Breast epithelium (tissue), 3 donors: ENCODE measurements at regions not wholly inside any gene's neighbourhood (a gene's known extent, or its start where the extent isn't known, plus 50 kb on each side); places are given as distances from the start of the nearest gene placed in this dataset.

Experiments
- POLR2A ChIP-seq: fragments of 450-650 bp; IDR thresholded peaks from one replicate; pipeline ENCODE4 v1.6.1; 2016; ENCODE audit warnings: antibody characterized with exemption, mild to moderate bottlenecking, moderate library complexity
- POLR2AphosphoS5 ChIP-seq, 3 donors: sonication (generic); formaldehyde crosslinking; IDR thresholded peaks; one replicate each; pipeline ENCODE4 v1.6.1; 2017; ENCODE audit warnings: antibody characterized with exemption in 3 of 3
- TF ChIP-seq, protein P1 (sequence below), 3 donors: fragments of 450-650 bp; IDR thresholded peaks; one replicate each; pipeline ENCODE4 v1.5.1; 2016 to 2017; ENCODE audit warnings: antibody characterized with exemption in 3 of 3, mild to moderate bottlenecking in 3 of 3, moderate library complexity in 3 of 3

DNA sequence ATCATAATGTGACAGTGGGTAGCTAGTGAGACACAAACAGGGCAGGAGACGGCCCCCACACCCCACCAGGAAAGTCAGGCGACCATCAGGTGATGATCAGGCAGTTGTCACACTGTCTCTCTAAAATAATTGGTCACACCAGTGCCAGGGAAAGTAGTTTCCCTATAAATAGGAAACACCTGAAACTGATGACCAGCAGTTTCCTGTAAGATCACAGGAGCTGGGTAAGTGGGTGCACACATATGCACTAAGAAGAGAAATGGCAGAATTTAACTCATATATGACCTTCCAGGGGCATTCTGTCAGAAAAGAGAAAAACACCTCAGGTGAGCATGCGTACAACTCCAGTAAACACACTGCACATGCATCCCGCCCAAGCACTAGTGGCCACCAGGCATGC is 620.5 kb upstream of the GHITM start:
- TF ChIP-seq, protein P1, sequence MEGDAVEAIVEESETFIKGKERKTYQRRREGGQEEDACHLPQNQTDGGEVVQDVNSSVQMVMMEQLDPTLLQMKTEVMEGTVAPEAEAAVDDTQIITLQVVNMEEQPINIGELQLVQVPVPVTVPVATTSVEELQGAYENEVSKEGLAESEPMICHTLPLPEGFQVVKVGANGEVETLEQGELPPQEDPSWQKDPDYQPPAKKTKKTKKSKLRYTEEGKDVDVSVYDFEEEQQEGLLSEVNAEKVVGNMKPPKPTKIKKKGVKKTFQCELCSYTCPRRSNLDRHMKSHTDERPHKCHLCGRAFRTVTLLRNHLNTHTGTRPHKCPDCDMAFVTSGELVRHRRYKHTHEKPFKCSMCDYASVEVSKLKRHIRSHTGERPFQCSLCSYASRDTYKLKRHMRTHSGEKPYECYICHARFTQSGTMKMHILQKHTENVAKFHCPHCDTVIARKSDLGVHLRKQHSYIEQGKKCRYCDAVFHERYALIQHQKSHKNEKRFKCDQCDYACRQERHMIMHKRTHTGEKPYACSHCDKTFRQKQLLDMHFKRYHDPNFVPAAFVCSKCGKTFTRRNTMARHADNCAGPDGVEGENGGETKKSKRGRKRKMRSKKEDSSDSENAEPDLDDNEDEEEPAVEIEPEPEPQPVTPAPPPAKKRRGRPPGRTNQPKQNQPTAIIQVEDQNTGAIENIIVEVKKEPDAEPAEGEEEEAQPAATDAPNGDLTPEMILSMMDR (IDR thresholded peaks at IDR 0.05) = no peak
- no peak for TF ChIP-seq POLR2AphosphoS5 (IDR thresholded peaks at IDR 0.05)
- no peak for TF ChIP-seq POLR2A
